Spleen (tissue), 11 donors: ENCODE measurements at regions not wholly inside any gene's neighbourhood (a gene's known extent, or its start where the extent isn't known, plus 50 kb on each side); places are given as distances from the start of the nearest gene placed in this dataset.

Experiments
- DNase-seq: peaks from one replicate; pipeline ENCODE4 v3.0.0-alpha.2; 2020
- H3K27ac ChIP-seq, 8 donors: fragments of 200-600 bp; sonication (generic) in 7 of 8; 1 replicate in 4 of 8; 2 replicates in 4 of 8; pipeline versions ENCODE4 v1.5.0 to v1.8.0; 2016 to 2021; ENCODE audit warnings: inconsistent platforms in 4 of 8, mild to moderate bottlenecking in 4 of 8, moderate library complexity in 1 of 8
- H3K27me3 ChIP-seq, 7 donors: fragments of 200-600 bp; sonication (generic) in 6 of 7; replicated peaks in 1 of 7; 1 replicate in 4 of 7; 2 replicates in 3 of 7; pipeline versions ENCODE4 v1.5.0 to v1.8.0; 2016 to 2021; ENCODE audit warnings: inconsistent platforms in 3 of 7, mild to moderate bottlenecking in 1 of 7
- H3K36me3 ChIP-seq, 6 donors: fragments of 200-600 bp; sonication (generic) in 5 of 6; 1 replicate in 4 of 6; 2 replicates in 2 of 6; pipeline versions ENCODE4 v1.5.0 to v1.8.0; 2016 to 2021; ENCODE audit warnings: inconsistent platforms in 2 of 6
- H3K4me1 ChIP-seq, 6 donors: fragments of 200-600 bp; sonication (generic) in 5 of 6; 1 replicate in 3 of 6; 2 replicates in 3 of 6; pipeline versions ENCODE4 v1.5.0 to v1.8.0; 2016 to 2021; ENCODE audit warnings: inconsistent platforms in 3 of 6
- H3K4me3 ChIP-seq, 8 donors: fragments of 200-600 bp; sonication (generic) in 7 of 8; 1 replicate in 4 of 8; 2 replicates in 4 of 8; pipeline versions ENCODE4 v1.5.0 to v1.8.0; 2016 to 2021; ENCODE audit warnings: inconsistent platforms in 4 of 8, mild to moderate bottlenecking in 4 of 8, moderate library complexity in 2 of 8
- H3K9me3 ChIP-seq, 8 donors: fragments of 200-600 bp; sonication (generic) in 7 of 8; 1 replicate in 4 of 8; 2 replicates in 4 of 8; pipeline versions ENCODE4 v1.5.0 to v1.8.0; 2016 to 2021; ENCODE audit warnings: inconsistent platforms in 4 of 8
- POLR2A ChIP-seq, 3 donors: fragments of 450-650 bp; IDR thresholded peaks; one replicate each; pipeline ENCODE4 v1.5.1; 2017; ENCODE audit warnings: antibody characterized with exemption in 3 of 3, mild to moderate bottlenecking in 1 of 3
- POLR2AphosphoS5 ChIP-seq, 3 donors: sonication (generic); formaldehyde crosslinking; IDR thresholded peaks; one replicate each; pipeline ENCODE4 v1.5.1; 2017; ENCODE audit warnings: antibody characterized with exemption in 3 of 3
- WGBS, 5 donors: extraction: QIAGEN DNeasy Blood & Tissue Kit in 3 of 5; methylation state at CpG; one replicate each; pipeline versions ENCODE4 v1.1.5 to v1.1.7; 2013 to 2018; 5-methylcytosine and 5-hydroxymethylcytosine counted together
- intact Hi-C: fragments of 100-400 bp; cut with DNase I; formaldehyde crosslinking; loops from one replicate; pipeline ENCODE4 v1.15.0; 2023; ENCODE audit warnings: low total_unique reads
- TF ChIP-seq, protein P1 (sequence below), 11 experiments: fragments of 200-600 bp in 7 of 11; fragments of 450-650 bp in 4 of 11; sonication (generic) in 4 of 11; IDR thresholded peaks in 8 of 11; conservative IDR thresholded peaks in 3 of 11; 1 replicate in 7 of 11; 2 replicates in 4 of 11; pipeline versions ENCODE4 v1.4.0 to v1.8.0; 2016 to 2021; ENCODE audit warnings: antibody characterized with exemption in 11 of 11, inconsistent platforms in 4 of 11, mild to moderate bottlenecking in 1 of 11
- donor health status: healthy with polysubstance abuse.
- donor health status: DM: no; HTN: no; CAD: no; lungs with moderate emphysema.
- donor health status: DM: no; HTN: no; CAD: no.
- donor health status: Bipolar disorder and iron deficiency.
- donor health status: healthy.
- donor health status: DM: no; HTN: no; CAD: no.
- donor health status: DM: yes; HTN: yes; CAD: no.

- WGBS, 5 donors, result 82 to 88% (median 87%) methylated on average over 12 of the region's 12 CpGs
- peaks cover 0 to 12% (median 0%) of the 10 kb centered on the region in 8 donors for H3K9me3 ChIP-seq
Observed at GRCh38 chr21:31414263-31415000, 70.4 kb upstream of the TIAM1 start.

DNA sequence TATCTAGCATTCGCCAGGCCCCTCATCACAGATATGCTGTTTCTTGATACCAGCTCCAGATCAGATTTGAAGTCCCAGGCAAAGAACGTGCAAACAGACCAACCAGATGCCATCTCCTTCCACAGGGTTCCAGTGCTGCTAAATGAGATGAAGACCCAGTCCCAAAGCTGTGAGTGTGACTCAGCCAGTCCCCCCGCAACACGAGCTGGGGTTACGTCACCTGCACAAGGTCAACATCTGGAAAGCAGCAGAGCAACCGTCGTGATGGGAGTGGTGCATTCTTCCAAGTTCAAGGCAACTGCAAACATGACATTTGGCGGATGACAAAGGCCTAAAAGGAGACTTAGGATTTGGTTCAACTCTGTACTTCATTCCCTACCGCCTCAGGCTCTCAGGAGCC lies 69.6 kb upstream of the TIAM1 start:
- TF ChIP-seq, protein P1, sequence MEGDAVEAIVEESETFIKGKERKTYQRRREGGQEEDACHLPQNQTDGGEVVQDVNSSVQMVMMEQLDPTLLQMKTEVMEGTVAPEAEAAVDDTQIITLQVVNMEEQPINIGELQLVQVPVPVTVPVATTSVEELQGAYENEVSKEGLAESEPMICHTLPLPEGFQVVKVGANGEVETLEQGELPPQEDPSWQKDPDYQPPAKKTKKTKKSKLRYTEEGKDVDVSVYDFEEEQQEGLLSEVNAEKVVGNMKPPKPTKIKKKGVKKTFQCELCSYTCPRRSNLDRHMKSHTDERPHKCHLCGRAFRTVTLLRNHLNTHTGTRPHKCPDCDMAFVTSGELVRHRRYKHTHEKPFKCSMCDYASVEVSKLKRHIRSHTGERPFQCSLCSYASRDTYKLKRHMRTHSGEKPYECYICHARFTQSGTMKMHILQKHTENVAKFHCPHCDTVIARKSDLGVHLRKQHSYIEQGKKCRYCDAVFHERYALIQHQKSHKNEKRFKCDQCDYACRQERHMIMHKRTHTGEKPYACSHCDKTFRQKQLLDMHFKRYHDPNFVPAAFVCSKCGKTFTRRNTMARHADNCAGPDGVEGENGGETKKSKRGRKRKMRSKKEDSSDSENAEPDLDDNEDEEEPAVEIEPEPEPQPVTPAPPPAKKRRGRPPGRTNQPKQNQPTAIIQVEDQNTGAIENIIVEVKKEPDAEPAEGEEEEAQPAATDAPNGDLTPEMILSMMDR (IDR thresholded peaks at IDR 0.05 in 8 of 11, conservative IDR thresholded peaks at IDR 0.05 in 3 of 11), result no peak
- TF ChIP-seq POLR2A (IDR thresholded peaks at IDR 0.05), result no peak
- TF ChIP-seq POLR2AphosphoS5 (IDR thresholded peaks at IDR 0.05), result no peak
- H3K27ac ChIP-seq, result no peak overlapping the region
- intact Hi-C loops, result no loop called here
- peaks cover 0 to 5% (median 0%) of the 10 kb centered on the region in 6 donors for H3K4me1 ChIP-seq
- H3K36me3 ChIP-seq, result no peaks in the 10 kb centered on the region
- H3K4me3 ChIP-seq, result no peak overlapping the region
- DNase-seq, result no peak
- peaks cover 0 to 12% (median 0%) of the 10 kb centered on the region in 8 donors for H3K9me3 ChIP-seq
- WGBS, 5 donors, result 84 to 87% (median 87%) methylated on average over 9 of the region's 9 CpGs
- H3K27me3 ChIP-seq, result no peaks in the 10 kb centered on the region

More at GRCh38 chr21:31414263-31415000, 70.4 kb upstream of the TIAM1 start:
- no peak for DNase-seq
- Histone ChIP-seq H3K4me3 (no peak overlapping the region), H3K27me3 (no peaks in the 10 kb centered on the region), H3K27ac (no peak overlapping the region), H3K36me3 (no peaks in the 10 kb centered on the region), H3K4me1 (peaks cover 0 to 5% (median 0%) of the 10 kb centered on the region in 6 donors)
- intact Hi-C loops, result no loop called here
- TF ChIP-seq POLR2AphosphoS5 (IDR thresholded peaks at IDR 0.05) (no peak), POLR2A (IDR thresholded peaks at IDR 0.05) (no peak)
- TF ChIP-seq, protein P1 (IDR thresholded peaks at IDR 0.05 in 8 of 11, conservative IDR thresholded peaks at IDR 0.05 in 3 of 11), result no peak

DNA sequence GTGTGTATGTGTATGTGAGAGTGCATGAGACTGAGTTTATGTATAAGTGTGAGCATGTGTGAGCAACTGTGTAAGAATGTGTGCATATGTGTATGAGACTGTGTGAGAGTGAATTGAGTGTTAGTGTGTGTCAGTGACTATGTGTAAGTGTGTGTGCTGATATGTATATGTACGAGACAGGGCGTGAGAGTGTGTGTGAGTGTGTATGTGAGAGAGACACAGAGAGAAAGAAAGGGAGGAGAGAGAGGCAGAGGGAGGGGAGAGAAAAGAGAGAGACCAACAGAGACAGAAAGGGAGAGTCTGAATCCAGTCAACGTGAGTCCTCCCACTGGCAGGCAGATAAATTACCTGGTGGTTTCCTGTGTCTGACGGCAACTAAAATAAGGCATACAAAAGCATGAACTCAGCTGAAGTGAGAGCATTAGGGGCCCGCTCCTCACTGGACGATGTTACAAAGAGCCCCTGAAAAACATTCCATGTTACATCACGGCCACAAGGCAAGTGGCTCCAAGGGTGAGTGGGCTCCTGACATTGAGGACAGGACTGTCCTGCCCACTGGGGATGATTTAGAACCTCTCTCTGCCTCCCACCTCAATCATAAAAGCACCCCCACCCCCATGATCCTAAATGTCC lies 66.6 kb upstream of the TIAM1 start:
- Histone ChIP-seq H3K27me3 (no peaks in the 10 kb centered on the region), H3K27ac (no peak overlapping the region), H3K4me3 (no peak overlapping the region), H3K36me3 (no peaks in the 10 kb centered on the region), H3K4me1 (peaks cover 0 to 5% (median 0%) of the 10 kb centered on the region in 6 donors), H3K9me3 (no peaks in the 10 kb centered on the region)
- TF ChIP-seq POLR2AphosphoS5 (IDR thresholded peaks at IDR 0.05) (no peak), POLR2A (IDR thresholded peaks at IDR 0.05) (no peak)
- TF ChIP-seq, protein P1 (IDR thresholded peaks at IDR 0.05 in 8 of 11, conservative IDR thresholded peaks at IDR 0.05 in 3 of 11), result no peak
- DNase-seq, result no peak
- intact Hi-C loops, result no loop called here
- whole genome bisulfite sequencing, 5 donors, result 33 to 44% (median 40%) methylated on average over 7 of the region's 7 CpGs

GRCh38 chr21:31409831-31410487 lies 65.9 kb upstream of the TIAM1 start:
- intact Hi-C loops, result no loop called here
- Histone ChIP-seq H3K4me3 (no peak overlapping the region), H3K27ac (no peak overlapping the region), H3K36me3 (no peaks in the 10 kb centered on the region), H3K27me3 (no peaks in the 10 kb centered on the region), H3K9me3 (no peaks in the 10 kb centered on the region), H3K4me1 (peaks cover 0 to 5% (median 0%) of the 10 kb centered on the region in 6 donors)
- 83 to 87% (median 84%) methylated on average over 9 of the region's 9 CpGs for WGBS, 5 donors
- TF ChIP-seq, protein P1 (IDR thresholded peaks at IDR 0.05 in 8 of 11, conservative IDR thresholded peaks at IDR 0.05 in 3 of 11), result no peak
- no peak for TF ChIP-seq POLR2A (IDR thresholded peaks at IDR 0.05)
- TF ChIP-seq POLR2AphosphoS5 (IDR thresholded peaks at IDR 0.05), result no peak
- DNase-seq, result no peak
